DND-41 (cell line): ENCODE measurements at regions not wholly inside any gene's neighbourhood (a gene's known extent, or its start where the extent isn't known, plus 50 kb on each side); places are given as distances from the start of the nearest gene placed in this dataset.

Experiments
- CTCF ChIP-seq: IDR thresholded peaks from 2 replicates; pipeline ENCODE4 v1.5.1; 2012; ENCODE audit warnings: borderline replicate concordance, low read length, moderate library complexity, mild to moderate bottlenecking; ENCODE audit not compliant: poor library complexity, severe bottlenecking; ENCODE audit errors: extremely low read depth
- EZH2 ChIP-seq: IDR thresholded peaks from 3 replicates; pipeline ENCODE4 v1.6.1; 2012; ENCODE audit warnings: borderline replicate concordance, low read depth, mild to moderate bottlenecking, moderate library complexity, low read length, inconsistent platforms; ENCODE audit not compliant: severe bottlenecking

- no peak for TF ChIP-seq CTCF
- TF ChIP-seq EZH2: no peak
Measured at GRCh38 chr13:64674126-64674525, 2556.0 kb downstream of the PCDH9 start.
